Nephron progenitor cell (in vitro differentiated cells): ENCODE measurements at regions not wholly inside any gene's neighbourhood (a gene's known extent, or its start where the extent isn't known, plus 50 kb on each side); places are given as distances from the start of the nearest gene placed in this dataset.
"Not testable (repeated sequence)": the region's sequence is repeated elsewhere in the genome, so short reads cannot be mapped to it uniquely, and the experiment has no call there.

Experiments used
- DNase-seq: peaks from one replicate; pipeline ENCODE4 v3.0.0; 2021
- H3K27ac Mint-ChIP-seq: 2 replicates; pipeline ENCODE4 v1.8.0; 2021; ENCODE audit warnings: mild to moderate bottlenecking, moderate library complexity, mixed read lengths
- H3K27me3 Mint-ChIP-seq: 2 replicates; pipeline ENCODE4 v1.8.0; 2021; ENCODE audit warnings: mild to moderate bottlenecking, low read depth, mixed read lengths; ENCODE audit not compliant: poor library complexity
- H3K36me3 Mint-ChIP-seq: 2 replicates; pipeline ENCODE4 v1.8.0; 2021; ENCODE audit warnings: low read depth, mixed read lengths
- H3K4me1 Mint-ChIP-seq: 2 replicates; pipeline ENCODE4 v1.8.0; 2021; ENCODE audit warnings: mixed read lengths
- H3K4me3 Mint-ChIP-seq: 2 replicates; pipeline ENCODE4 v1.8.0; 2021; ENCODE audit warnings: mild to moderate bottlenecking, moderate library complexity, mixed read lengths
- H3K9me3 Mint-ChIP-seq: 2 replicates; pipeline ENCODE4 v1.8.0; 2021; ENCODE audit warnings: mild to moderate bottlenecking, moderate library complexity, mixed read lengths
- TF ChIP-seq, protein P1 (sequence below): fragments of 200-600 bp; sonication (generic); IDR thresholded peaks from 2 replicates; pipeline ENCODE4 v1.5.0; 2021; ENCODE audit warnings: antibody characterized with exemption

DNA sequence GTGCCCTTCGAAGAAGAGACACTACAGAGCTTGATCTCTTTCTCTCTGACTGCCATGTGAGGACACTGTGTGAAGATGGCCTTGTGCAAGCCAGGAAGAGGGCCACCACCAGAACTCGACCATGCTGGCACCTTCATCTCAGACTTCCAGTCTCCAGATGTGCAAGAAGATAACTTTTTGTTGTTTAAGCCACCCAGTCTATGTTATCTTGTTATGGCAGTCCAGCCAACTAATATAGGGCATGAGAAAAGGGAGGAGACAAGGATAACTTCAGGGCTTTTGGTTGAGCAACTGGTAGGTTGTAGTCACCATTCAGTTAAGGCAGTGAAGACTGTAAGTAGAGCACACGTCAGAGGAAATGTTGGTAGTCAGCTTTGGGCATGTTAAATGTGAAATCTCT is 515.5 kb downstream of the CSNK1G3 start:
- Mint-ChIP-seq H3K4me1 (peaks cover 28% of the 10 kb centered on the region), H3K4me3 (no peak overlapping the region), H3K9me3 (no peaks in the 10 kb centered on the region), H3K36me3 (no peaks in the 10 kb centered on the region), H3K27ac (no peak overlapping the region), H3K27me3 (no peaks in the 10 kb centered on the region)
- TF ChIP-seq, protein P1, sequence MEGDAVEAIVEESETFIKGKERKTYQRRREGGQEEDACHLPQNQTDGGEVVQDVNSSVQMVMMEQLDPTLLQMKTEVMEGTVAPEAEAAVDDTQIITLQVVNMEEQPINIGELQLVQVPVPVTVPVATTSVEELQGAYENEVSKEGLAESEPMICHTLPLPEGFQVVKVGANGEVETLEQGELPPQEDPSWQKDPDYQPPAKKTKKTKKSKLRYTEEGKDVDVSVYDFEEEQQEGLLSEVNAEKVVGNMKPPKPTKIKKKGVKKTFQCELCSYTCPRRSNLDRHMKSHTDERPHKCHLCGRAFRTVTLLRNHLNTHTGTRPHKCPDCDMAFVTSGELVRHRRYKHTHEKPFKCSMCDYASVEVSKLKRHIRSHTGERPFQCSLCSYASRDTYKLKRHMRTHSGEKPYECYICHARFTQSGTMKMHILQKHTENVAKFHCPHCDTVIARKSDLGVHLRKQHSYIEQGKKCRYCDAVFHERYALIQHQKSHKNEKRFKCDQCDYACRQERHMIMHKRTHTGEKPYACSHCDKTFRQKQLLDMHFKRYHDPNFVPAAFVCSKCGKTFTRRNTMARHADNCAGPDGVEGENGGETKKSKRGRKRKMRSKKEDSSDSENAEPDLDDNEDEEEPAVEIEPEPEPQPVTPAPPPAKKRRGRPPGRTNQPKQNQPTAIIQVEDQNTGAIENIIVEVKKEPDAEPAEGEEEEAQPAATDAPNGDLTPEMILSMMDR: no peak
- no peak for DNase-seq

DNA sequence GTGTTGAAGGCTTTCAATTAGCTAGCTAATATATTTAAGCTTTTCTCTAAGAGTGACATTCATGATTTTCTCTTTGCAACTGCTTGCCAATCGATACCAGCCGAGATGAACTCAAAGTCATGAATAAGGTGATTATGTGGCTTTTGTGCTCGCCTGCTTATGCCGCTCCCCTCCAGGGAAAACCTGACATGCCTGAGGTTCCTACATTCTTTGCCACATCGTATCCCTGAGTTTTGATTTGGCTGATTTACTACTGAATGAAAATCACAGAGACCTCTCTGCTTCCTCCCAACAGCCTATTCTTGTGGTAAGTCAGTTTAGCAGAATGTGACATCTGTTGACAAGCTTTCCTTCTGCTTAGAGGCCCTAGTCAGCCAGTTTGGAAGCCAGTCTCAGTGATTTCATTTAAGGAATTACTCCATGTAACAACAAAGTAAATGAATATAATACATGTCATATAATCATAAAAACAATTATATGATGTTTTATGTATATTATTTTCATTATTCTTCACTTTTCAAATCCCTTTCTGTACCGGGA is 513.4 kb downstream of the CSNK1G3 start:
- H3K36me3 Mint-ChIP-seq: peaks cover 10% of the 10 kb centered on the region
- TF ChIP-seq, protein P1: no peak
- no peak overlapping the region for H3K4me3 Mint-ChIP-seq
- DNase-seq: no peak
- no peak overlapping the region for H3K27ac Mint-ChIP-seq
- H3K27me3 Mint-ChIP-seq: no peaks in the 10 kb centered on the region
- peaks cover 25% of the 10 kb centered on the region for H3K4me1 Mint-ChIP-seq
- peaks cover 12% of the 10 kb centered on the region for H3K9me3 Mint-ChIP-seq

GRCh38 chr5:124022966-124023365 is 511.0 kb downstream of the CSNK1G3 start:
- H3K36me3 Mint-ChIP-seq: peaks cover 17% of the 10 kb centered on the region

DNA sequence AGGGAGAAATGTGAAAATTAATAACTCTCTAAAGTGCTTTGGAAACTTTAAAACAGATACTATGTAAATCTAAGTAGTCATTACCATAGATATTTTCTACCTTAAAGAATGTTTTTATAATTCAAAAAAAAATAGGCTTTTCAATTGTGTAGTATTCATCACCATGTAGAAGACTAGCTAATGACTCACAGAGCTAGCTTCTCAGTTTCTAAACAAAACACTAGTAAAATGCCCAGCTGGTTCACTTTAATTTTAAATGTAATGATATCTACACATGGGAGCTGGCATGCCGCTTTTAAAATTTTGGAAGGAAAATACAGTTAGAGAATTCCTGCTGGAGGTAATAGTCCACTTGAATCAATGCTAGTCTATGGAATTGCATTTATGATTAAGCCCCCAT is 509.8 kb downstream of the CSNK1G3 start:
- Mint-ChIP-seq H3K9me3 (peaks cover 31% of the 10 kb centered on the region), H3K4me1 (peaks cover 15% of the 10 kb centered on the region), H3K4me3 (no peak overlapping the region), H3K36me3 (peaks cover 17% of the 10 kb centered on the region), H3K27me3 (no peaks in the 10 kb centered on the region), H3K27ac (no peak overlapping the region)
- no peak for DNase-seq
- TF ChIP-seq, protein P1: no peak

More at GRCh38 chr5:124022966-124023365, 511.0 kb downstream of the CSNK1G3 start:
- Mint-ChIP-seq H3K27me3 (no peaks in the 10 kb centered on the region), H3K27ac (no peak overlapping the region), H3K4me1 (peaks cover 15% of the 10 kb centered on the region), H3K4me3 (no peak overlapping the region), H3K9me3 (peaks cover 30% of the 10 kb centered on the region)
- TF ChIP-seq, protein P1: no peak
- no peak for DNase-seq

- Mint-ChIP-seq H3K4me1 (peaks cover 15% of the 10 kb centered on the region), H3K36me3 (peaks cover 17% of the 10 kb centered on the region), H3K27ac (no peak overlapping the region), H3K27me3 (no peaks in the 10 kb centered on the region), H3K4me3 (no peak overlapping the region), H3K9me3 (peaks cover 35% of the 10 kb centered on the region)
- DNase-seq: no peak
- TF ChIP-seq, protein P1: no peak
Observed at GRCh38 chr5:124021066-124021641, 509.2 kb downstream of the CSNK1G3 start.

- Mint-ChIP-seq H3K36me3 (peaks cover 17% of the 10 kb centered on the region), H3K9me3 (peaks cover 45% of the 10 kb centered on the region)
- not testable (repeated sequence) for H3K4me1 Mint-ChIP-seq, H3K27ac Mint-ChIP-seq, H3K27me3 Mint-ChIP-seq, H3K4me3 Mint-ChIP-seq, DNase-seq
Observed at GRCh38 chr5:124017321-124017720, 505.3 kb downstream of the CSNK1G3 start.
